ENCODE measurements at regions not wholly inside any gene's neighbourhood (a gene's known extent, or its start where the extent isn't known, plus 50 kb on each side); places are given as distances from the start of the nearest gene placed in this dataset.

DNA sequence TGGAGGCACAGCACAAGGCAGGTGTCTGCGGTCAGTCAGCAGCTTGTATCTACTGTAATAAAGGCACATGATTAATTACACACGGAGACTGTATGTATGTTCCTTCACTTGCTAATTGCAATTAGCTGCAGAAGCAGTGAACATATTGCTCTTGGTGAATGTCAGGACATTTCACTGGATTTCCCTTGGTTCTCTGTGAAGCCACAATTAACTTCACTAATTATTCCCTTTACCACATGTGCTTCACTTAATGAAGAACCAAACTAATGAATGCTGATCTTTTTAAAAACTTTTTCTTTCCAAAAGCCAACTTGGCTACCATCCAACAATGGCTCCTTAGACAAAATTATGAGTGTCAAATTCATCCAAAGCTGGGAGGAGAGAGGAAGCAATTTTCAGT is 290.7 kb downstream of the ADRA2A start:
- TF ChIP-seq POLR2A (IDR thresholded peaks at IDR 0.05): no peak
- TF ChIP-seq, protein P1, sequence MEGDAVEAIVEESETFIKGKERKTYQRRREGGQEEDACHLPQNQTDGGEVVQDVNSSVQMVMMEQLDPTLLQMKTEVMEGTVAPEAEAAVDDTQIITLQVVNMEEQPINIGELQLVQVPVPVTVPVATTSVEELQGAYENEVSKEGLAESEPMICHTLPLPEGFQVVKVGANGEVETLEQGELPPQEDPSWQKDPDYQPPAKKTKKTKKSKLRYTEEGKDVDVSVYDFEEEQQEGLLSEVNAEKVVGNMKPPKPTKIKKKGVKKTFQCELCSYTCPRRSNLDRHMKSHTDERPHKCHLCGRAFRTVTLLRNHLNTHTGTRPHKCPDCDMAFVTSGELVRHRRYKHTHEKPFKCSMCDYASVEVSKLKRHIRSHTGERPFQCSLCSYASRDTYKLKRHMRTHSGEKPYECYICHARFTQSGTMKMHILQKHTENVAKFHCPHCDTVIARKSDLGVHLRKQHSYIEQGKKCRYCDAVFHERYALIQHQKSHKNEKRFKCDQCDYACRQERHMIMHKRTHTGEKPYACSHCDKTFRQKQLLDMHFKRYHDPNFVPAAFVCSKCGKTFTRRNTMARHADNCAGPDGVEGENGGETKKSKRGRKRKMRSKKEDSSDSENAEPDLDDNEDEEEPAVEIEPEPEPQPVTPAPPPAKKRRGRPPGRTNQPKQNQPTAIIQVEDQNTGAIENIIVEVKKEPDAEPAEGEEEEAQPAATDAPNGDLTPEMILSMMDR (IDR thresholded peaks at IDR 0.05): no peak

All from lower leg skin (tissue), 3 donors.